ENCODE measurements at regions not wholly inside any gene's neighbourhood (a gene's known extent, or its start where the extent isn't known, plus 50 kb on each side); places are given as distances from the start of the nearest gene placed in this dataset.

GRCh38 chr12:58576081-58576480 is 344.2 kb downstream of the LRIG3 start:
- DNase-seq (no peak), ATAC-seq (ENCODE audit: low read depth in 2 of 2) (no peak)
- Mint-ChIP-seq H3K9me3 (peaks cover 0 to 3% (median 0%) of the 10 kb centered on the region in 7 donors), H3K4me1 (no peaks in the 10 kb centered on the region), H3K36me3 (no peaks in the 10 kb centered on the region), H3K4me3 (no peak overlapping the region), H3K27me3 (no peaks in the 10 kb centered on the region), H3K27ac (no peak overlapping the region)
- H3K4me3 ChIP-seq (ENCODE audit: low read depth, low read length) = no peak overlapping the region
- H3K4me1 ChIP-seq (ENCODE audit: control insufficient read depth, insufficient read depth, low read length, poor library complexity, severe bottlenecking) = no peaks in the 10 kb centered on the region
- H3K27me3 ChIP-seq (ENCODE audit: control insufficient read depth, insufficient read depth, low read length) = no peaks in the 10 kb centered on the region
- H3K36me3 ChIP-seq (ENCODE audit: control insufficient read depth, insufficient read depth, low read length) = no peaks in the 10 kb centered on the region
- H3K27ac ChIP-seq (ENCODE audit: insufficient read depth, low read length, poor library complexity, severe bottlenecking) = no peak overlapping the region
- no peaks in the 10 kb centered on the region for H3K9me3 ChIP-seq (ENCODE audit: control insufficient read depth in 2 of 2, low read length in 2 of 2)

DNA sequence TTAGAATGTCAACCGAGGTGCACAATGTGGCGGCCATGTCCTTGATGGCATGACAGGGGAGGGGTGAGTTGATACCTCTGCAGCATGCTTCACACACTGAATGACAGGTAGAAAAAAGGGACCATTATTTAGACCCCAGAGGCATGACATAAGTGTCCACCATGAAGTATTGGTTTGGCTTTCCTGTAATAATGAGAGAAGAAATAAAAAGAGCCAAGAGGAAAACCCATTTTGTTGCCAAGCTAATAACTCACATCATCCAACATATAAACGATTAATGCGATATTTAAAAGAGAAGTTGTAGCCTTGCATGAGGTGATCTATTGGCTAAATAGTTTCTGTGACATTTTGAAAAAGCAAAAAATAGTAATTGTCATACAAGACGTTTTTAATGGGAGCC is 343.4 kb downstream of the LRIG3 start:
- H3K9me3 ChIP-seq (ENCODE audit: control insufficient read depth in 2 of 2, low read length in 2 of 2) = no peaks in the 10 kb centered on the region
- no peaks in the 10 kb centered on the region for H3K27me3 ChIP-seq (ENCODE audit: control insufficient read depth, insufficient read depth, low read length)
- no peak overlapping the region for H3K4me3 Mint-ChIP-seq
- no peaks in the 10 kb centered on the region for H3K36me3 Mint-ChIP-seq
- H3K27ac Mint-ChIP-seq = no peak overlapping the region
- ATAC-seq (ENCODE audit: low read depth in 2 of 2) (no peak), DNase-seq (no peak)
- peaks cover 0 to 2% (median 0%) of the 10 kb centered on the region in 7 donors for H3K9me3 Mint-ChIP-seq
- no peaks in the 10 kb centered on the region for H3K27me3 Mint-ChIP-seq
- no peak overlapping the region for H3K27ac ChIP-seq (ENCODE audit: insufficient read depth, low read length, poor library complexity, severe bottlenecking)
- no peaks in the 10 kb centered on the region for H3K4me1 Mint-ChIP-seq
- H3K36me3 ChIP-seq (ENCODE audit: control insufficient read depth, insufficient read depth, low read length) = no peaks in the 10 kb centered on the region
- no peaks in the 10 kb centered on the region for H3K4me1 ChIP-seq (ENCODE audit: control insufficient read depth, insufficient read depth, low read length, poor library complexity, severe bottlenecking)
- H3K4me3 ChIP-seq (ENCODE audit: low read depth, low read length) = no peak overlapping the region

- H3K27ac ChIP-seq (ENCODE audit: insufficient read depth, low read length, poor library complexity, severe bottlenecking) = no peak overlapping the region
- H3K27me3 ChIP-seq (ENCODE audit: control insufficient read depth, insufficient read depth, low read length) = no peaks in the 10 kb centered on the region
- no peaks in the 10 kb centered on the region for H3K36me3 Mint-ChIP-seq
- H3K4me3 ChIP-seq (ENCODE audit: low read depth, low read length) = no peak overlapping the region
- no peaks in the 10 kb centered on the region for H3K36me3 ChIP-seq (ENCODE audit: control insufficient read depth, insufficient read depth, low read length)
- ATAC-seq (ENCODE audit: low read depth in 2 of 2) = no peak
- H3K9me3 ChIP-seq (ENCODE audit: control insufficient read depth in 2 of 2, low read length in 2 of 2) = no peaks in the 10 kb centered on the region
- no peaks in the 10 kb centered on the region for H3K4me1 Mint-ChIP-seq
- peaks cover 0 to 3% (median 0%) of the 10 kb centered on the region in 7 donors for H3K9me3 Mint-ChIP-seq
- no peaks in the 10 kb centered on the region for H3K27me3 Mint-ChIP-seq
- no peaks in the 10 kb centered on the region for H3K4me1 ChIP-seq (ENCODE audit: control insufficient read depth, insufficient read depth, low read length, poor library complexity, severe bottlenecking)
- H3K27ac Mint-ChIP-seq = no peak overlapping the region
- no peak for DNase-seq
- H3K4me3 Mint-ChIP-seq = no peak overlapping the region
Observed at GRCh38 chr12:58580095-58580494, 340.2 kb downstream of the LRIG3 start.

GRCh38 chr12:58583529-58583928 is 336.8 kb downstream of the LRIG3 start:
- H3K9me3 Mint-ChIP-seq = peaks cover 0 to 3% (median 0%) of the 10 kb centered on the region in 7 donors
- no peaks in the 10 kb centered on the region for H3K27me3 Mint-ChIP-seq
- ATAC-seq (ENCODE audit: low read depth in 2 of 2) = no peak
- no peak for DNase-seq
- H3K27ac ChIP-seq (ENCODE audit: insufficient read depth, low read length, poor library complexity, severe bottlenecking) = no peak overlapping the region
- no peaks in the 10 kb centered on the region for H3K4me1 Mint-ChIP-seq
- no peaks in the 10 kb centered on the region for H3K4me1 ChIP-seq (ENCODE audit: control insufficient read depth, insufficient read depth, low read length, poor library complexity, severe bottlenecking)
- H3K4me3 Mint-ChIP-seq = no peak overlapping the region
- no peak overlapping the region for H3K27ac Mint-ChIP-seq
- H3K4me3 ChIP-seq (ENCODE audit: low read depth, low read length) = no peak overlapping the region
- H3K9me3 ChIP-seq (ENCODE audit: control insufficient read depth in 2 of 2, low read length in 2 of 2) = no peaks in the 10 kb centered on the region
- no peaks in the 10 kb centered on the region for H3K27me3 ChIP-seq (ENCODE audit: control insufficient read depth, insufficient read depth, low read length)
- H3K36me3 ChIP-seq (ENCODE audit: control insufficient read depth, insufficient read depth, low read length) = no peaks in the 10 kb centered on the region
- H3K36me3 Mint-ChIP-seq = no peaks in the 10 kb centered on the region

- H3K27ac ChIP-seq (ENCODE audit: insufficient read depth, low read length, poor library complexity, severe bottlenecking) = no peak overlapping the region
- H3K36me3 ChIP-seq (ENCODE audit: control insufficient read depth, insufficient read depth, low read length) = no peaks in the 10 kb centered on the region
- H3K4me1 ChIP-seq (ENCODE audit: control insufficient read depth, insufficient read depth, low read length, poor library complexity, severe bottlenecking) = no peaks in the 10 kb centered on the region
- no peaks in the 10 kb centered on the region for H3K36me3 Mint-ChIP-seq
- ATAC-seq (ENCODE audit: low read depth in 2 of 2) = no peak
- DNase-seq = no peak
- H3K27me3 ChIP-seq (ENCODE audit: control insufficient read depth, insufficient read depth, low read length) = no peaks in the 10 kb centered on the region
- H3K4me3 ChIP-seq (ENCODE audit: low read depth, low read length) = no peak overlapping the region
- H3K27me3 Mint-ChIP-seq = no peaks in the 10 kb centered on the region
- H3K27ac Mint-ChIP-seq = no peak overlapping the region
- no peak overlapping the region for H3K4me3 Mint-ChIP-seq
- H3K9me3 Mint-ChIP-seq = peaks cover 0 to 3% (median 0%) of the 10 kb centered on the region in 7 donors
- H3K9me3 ChIP-seq (ENCODE audit: control insufficient read depth in 2 of 2, low read length in 2 of 2) = no peaks in the 10 kb centered on the region
- no peaks in the 10 kb centered on the region for H3K4me1 Mint-ChIP-seq
Observed at GRCh38 chr12:58583940-58584339, 336.4 kb downstream of the LRIG3 start.

DNA sequence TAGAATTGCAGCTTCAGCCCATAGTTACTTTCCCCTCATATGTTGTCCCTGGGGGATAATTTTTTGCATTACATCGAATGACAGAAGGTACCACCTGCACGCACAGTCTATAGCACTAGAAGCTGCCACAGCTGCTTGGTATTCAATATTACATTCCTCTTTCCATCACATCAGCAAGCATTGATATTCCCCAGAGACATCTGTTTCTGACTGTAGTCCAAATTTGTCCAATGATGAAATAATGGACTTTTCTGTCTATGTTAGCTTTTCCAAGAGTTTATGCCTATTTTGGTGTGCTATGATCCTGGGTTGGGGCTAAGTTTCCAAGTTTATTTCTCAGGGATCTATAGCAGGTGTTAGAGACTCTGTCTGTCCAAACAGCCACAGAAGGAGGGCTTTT is 335.4 kb downstream of the LRIG3 start:
- DNase-seq = no peak

GRCh38 chr12:58586762-58587161 is 333.5 kb downstream of the LRIG3 start:
- peaks cover 0 to 3% (median 0%) of the 10 kb centered on the region in 7 donors for H3K9me3 Mint-ChIP-seq
- Histone ChIP-seq H3K27ac (ENCODE audit: insufficient read depth, low read length, poor library complexity, severe bottlenecking) (no peak overlapping the region), H3K9me3 (ENCODE audit: control insufficient read depth in 2 of 2, low read length in 2 of 2) (no peaks in the 10 kb centered on the region), H3K27me3 (ENCODE audit: control insufficient read depth, insufficient read depth, low read length) (no peaks in the 10 kb centered on the region), H3K4me1 (ENCODE audit: control insufficient read depth, insufficient read depth, low read length, poor library complexity, severe bottlenecking) (no peaks in the 10 kb centered on the region), H3K36me3 (ENCODE audit: control insufficient read depth, insufficient read depth, low read length) (no peaks in the 10 kb centered on the region), H3K4me3 (ENCODE audit: low read depth, low read length) (no peak overlapping the region)
- no peaks in the 10 kb centered on the region for H3K4me1 Mint-ChIP-seq
- no peaks in the 10 kb centered on the region for H3K27me3 Mint-ChIP-seq
- H3K27ac Mint-ChIP-seq = no peak overlapping the region
- ATAC-seq (ENCODE audit: low read depth in 2 of 2) = no peak
- H3K36me3 Mint-ChIP-seq = no peaks in the 10 kb centered on the region
- DNase-seq = no peak
- H3K4me3 Mint-ChIP-seq = no peak overlapping the region

More for the DNA sequence above, 335.4 kb downstream of the LRIG3 start:
- ATAC-seq (ENCODE audit: low read depth in 2 of 2) = no peak
- Histone ChIP-seq H3K36me3 (ENCODE audit: control insufficient read depth, insufficient read depth, low read length) (no peaks in the 10 kb centered on the region), H3K4me1 (ENCODE audit: control insufficient read depth, insufficient read depth, low read length, poor library complexity, severe bottlenecking) (no peaks in the 10 kb centered on the region), H3K9me3 (ENCODE audit: control insufficient read depth in 2 of 2, low read length in 2 of 2) (no peaks in the 10 kb centered on the region), H3K27ac (ENCODE audit: insufficient read depth, low read length, poor library complexity, severe bottlenecking) (no peak overlapping the region), H3K4me3 (ENCODE audit: low read depth, low read length) (no peak overlapping the region), H3K27me3 (ENCODE audit: control insufficient read depth, insufficient read depth, low read length) (no peaks in the 10 kb centered on the region)
- Mint-ChIP-seq H3K36me3 (no peaks in the 10 kb centered on the region), H3K9me3 (peaks cover 0 to 3% (median 0%) of the 10 kb centered on the region in 7 donors), H3K4me3 (no peak overlapping the region), H3K4me1 (no peaks in the 10 kb centered on the region), H3K27me3 (no peaks in the 10 kb centered on the region), H3K27ac (no peak overlapping the region)

GRCh38 chr12:58588770-58589169 is 331.5 kb downstream of the LRIG3 start:
- H3K36me3 Mint-ChIP-seq = no peaks in the 10 kb centered on the region
- no peak overlapping the region for H3K27ac Mint-ChIP-seq
- Histone ChIP-seq H3K27ac (ENCODE audit: insufficient read depth, low read length, poor library complexity, severe bottlenecking) (no peak overlapping the region), H3K4me3 (ENCODE audit: low read depth, low read length) (no peak overlapping the region), H3K36me3 (ENCODE audit: control insufficient read depth, insufficient read depth, low read length) (no peaks in the 10 kb centered on the region), H3K9me3 (ENCODE audit: control insufficient read depth in 2 of 2, low read length in 2 of 2) (no peaks in the 10 kb centered on the region), H3K27me3 (ENCODE audit: control insufficient read depth, insufficient read depth, low read length) (no peaks in the 10 kb centered on the region), H3K4me1 (ENCODE audit: control insufficient read depth, insufficient read depth, low read length, poor library complexity, severe bottlenecking) (no peaks in the 10 kb centered on the region)
- DNase-seq (no peak), ATAC-seq (ENCODE audit: low read depth in 2 of 2) (no peak)
- no peaks in the 10 kb centered on the region for H3K27me3 Mint-ChIP-seq
- H3K4me1 Mint-ChIP-seq = no peaks in the 10 kb centered on the region
- no peak overlapping the region for H3K4me3 Mint-ChIP-seq
- peaks cover 0 to 3% (median 0%) of the 10 kb centered on the region in 7 donors for H3K9me3 Mint-ChIP-seq

All from CD4-positive, CD25-positive, alpha-beta regulatory T cell (primary cell).